ENCODE measurements at regions not wholly inside any gene's neighbourhood (a gene's known extent, or its start where the extent isn't known, plus 50 kb on each side); places are given as distances from the start of the nearest gene placed in this dataset.

GRCh38 chr17:53141731-53142130 is 681.0 kb upstream of the KIF2B start:
- intact Hi-C loops (cut with DNase I; ENCODE audit: low total_unique reads) = no loop called here

DNA sequence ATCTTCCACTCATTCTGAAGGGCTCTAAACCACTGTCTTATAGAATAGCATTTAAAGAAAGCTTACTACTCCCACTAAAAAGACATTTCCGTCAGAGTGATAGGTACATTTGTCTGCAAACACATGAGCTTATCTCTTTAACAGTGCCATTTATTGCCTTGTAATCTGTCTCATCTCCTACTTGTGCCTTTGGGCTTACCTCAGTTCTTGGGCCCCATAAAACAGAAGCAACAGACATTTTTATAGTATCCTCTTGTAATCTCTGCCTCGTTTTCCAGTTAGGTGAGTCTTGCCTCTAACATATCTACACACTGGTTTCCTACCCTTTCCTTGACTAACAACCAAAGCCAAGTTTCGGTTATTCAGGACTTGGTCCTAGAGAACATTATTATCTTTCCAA is 681.4 kb upstream of the KIF2B start:
- no peak for DNase-seq (ENCODE audit: low spot score in 2 of 2)
- TF ChIP-seq POLR2A (IDR thresholded peaks at IDR 0.05) (no peak), CTCF (IDR thresholded peaks at IDR 0.05) (no peak)
- WGBS, 2 donors = 59% methylated on average over 3 of the region's 3 CpGs
- H3K4me3 ChIP-seq (ENCODE audit: low read depth, poor library complexity, severe bottlenecking) = no peak overlapping the region
- intact Hi-C loops (cut with DNase I; ENCODE audit: low total_unique reads) = no loop called here

More at GRCh38 chr17:53141731-53142130, 681.0 kb upstream of the KIF2B start:
- TF ChIP-seq POLR2A (IDR thresholded peaks at IDR 0.05) = no peak
- TF ChIP-seq CTCF (IDR thresholded peaks at IDR 0.05) = no peak
- WGBS, 2 donors = 80 to 88% methylated on average over 3 of the region's 3 CpGs
- no peak overlapping the region for H3K4me3 ChIP-seq (ENCODE audit: low read depth, poor library complexity, severe bottlenecking)
- DNase-seq (ENCODE audit: low spot score in 2 of 2) = no peak

DNA sequence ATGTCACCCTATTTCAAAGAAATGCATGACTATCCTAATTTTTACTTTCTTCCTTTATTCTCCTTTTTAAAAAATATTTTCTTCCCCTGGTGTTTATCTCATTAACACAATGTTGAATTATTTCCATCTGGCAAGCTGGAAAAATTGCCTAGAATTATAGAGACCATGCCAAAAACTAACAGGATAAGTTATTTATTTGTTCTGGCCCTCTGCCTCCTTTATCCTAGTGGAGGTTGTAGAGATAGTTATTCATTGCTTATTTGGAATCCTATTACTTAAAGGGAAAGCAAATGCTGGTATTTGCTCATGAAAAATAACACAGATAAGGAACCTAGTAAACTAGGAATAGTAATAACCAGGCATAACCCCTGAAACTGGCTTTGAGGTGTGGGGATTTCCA is 684.9 kb upstream of the KIF2B start:
- H3K4me3 ChIP-seq (ENCODE audit: low read depth, poor library complexity, severe bottlenecking) = no peak overlapping the region
- no peak for DNase-seq (ENCODE audit: low spot score in 2 of 2)
- intact Hi-C loops (cut with DNase I; ENCODE audit: low total_unique reads) = no loop called here
- TF ChIP-seq POLR2A (IDR thresholded peaks at IDR 0.05) (no peak), CTCF (IDR thresholded peaks at IDR 0.05) (no peak)

DNA sequence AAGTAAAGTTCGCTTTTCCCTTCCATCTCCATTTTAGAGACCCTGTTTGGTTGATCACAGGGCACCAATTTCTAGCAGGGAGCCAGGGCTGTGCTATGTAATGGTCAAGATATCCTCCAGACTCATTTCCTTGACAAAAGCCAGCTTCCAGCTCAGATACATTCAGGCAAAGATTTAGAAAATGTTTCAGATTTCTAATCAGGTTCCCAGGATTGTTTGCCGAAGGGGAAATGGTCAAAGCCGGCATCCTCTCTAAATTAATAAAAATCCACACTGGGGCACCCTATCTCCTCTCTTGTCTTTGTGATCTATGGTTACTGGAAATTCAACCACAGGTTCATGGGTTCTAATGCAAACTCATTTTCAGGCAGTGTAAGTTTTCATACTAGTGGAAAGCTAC is 686.8 kb upstream of the KIF2B start:
- TF ChIP-seq POLR2A (IDR thresholded peaks at IDR 0.05) (no peak), CTCF (IDR thresholded peaks at IDR 0.05) (no peak)
- no peak overlapping the region for H3K4me3 ChIP-seq (ENCODE audit: low read depth, poor library complexity, severe bottlenecking)
- intact Hi-C loops (cut with DNase I; ENCODE audit: low total_unique reads) = no loop called here
- no peak for DNase-seq (ENCODE audit: low spot score in 2 of 2)
- WGBS, 2 donors = 68 to 78% methylated on average over 3 of the region's 3 CpGs

- intact Hi-C loops (cut with DNase I; ENCODE audit: low total_unique reads) = no loop called here
- DNase-seq (ENCODE audit: low spot score in 2 of 2) = no peak
- TF ChIP-seq POLR2A (IDR thresholded peaks at IDR 0.05) (no peak), CTCF (IDR thresholded peaks at IDR 0.05) (no peak)
- H3K4me3 ChIP-seq (ENCODE audit: low read depth, poor library complexity, severe bottlenecking) = no peak overlapping the region
- 57 to 64% methylated on average over 5 of the region's 5 CpGs for WGBS, 2 donors
Measured at GRCh38 chr17:53134548-53134947, 688.2 kb upstream of the KIF2B start.

- DNase-seq (ENCODE audit: low spot score in 2 of 2) = no peak
- TF ChIP-seq CTCF (IDR thresholded peaks at IDR 0.05) = no peak
- no peak for TF ChIP-seq POLR2A (IDR thresholded peaks at IDR 0.05)
- 27 to 31% methylated on average over 5 of the region's 5 CpGs for WGBS, 2 donors
- no peak overlapping the region for H3K4me3 ChIP-seq (ENCODE audit: low read depth, poor library complexity, severe bottlenecking)
- intact Hi-C loops (cut with DNase I; ENCODE audit: low total_unique reads) = no loop called here
Measured at GRCh38 chr17:53133876-53134275, 688.9 kb upstream of the KIF2B start.
